HG03280 (cell line): ENCODE measurements at regions not wholly inside any gene's neighbourhood (a gene's known extent, or its start where the extent isn't known, plus 50 kb on each side); places are given as distances from the start of the nearest gene placed in this dataset.

Experiments used
- ATAC-seq: cut with Tn5 transposase; IDR thresholded peaks from one replicate; pipeline ENCODE4 v1.9.1; 2021; ENCODE audit warnings: mild to moderate bottlenecking, moderate library complexity; ENCODE audit not compliant: unreplicated experiment

DNA sequence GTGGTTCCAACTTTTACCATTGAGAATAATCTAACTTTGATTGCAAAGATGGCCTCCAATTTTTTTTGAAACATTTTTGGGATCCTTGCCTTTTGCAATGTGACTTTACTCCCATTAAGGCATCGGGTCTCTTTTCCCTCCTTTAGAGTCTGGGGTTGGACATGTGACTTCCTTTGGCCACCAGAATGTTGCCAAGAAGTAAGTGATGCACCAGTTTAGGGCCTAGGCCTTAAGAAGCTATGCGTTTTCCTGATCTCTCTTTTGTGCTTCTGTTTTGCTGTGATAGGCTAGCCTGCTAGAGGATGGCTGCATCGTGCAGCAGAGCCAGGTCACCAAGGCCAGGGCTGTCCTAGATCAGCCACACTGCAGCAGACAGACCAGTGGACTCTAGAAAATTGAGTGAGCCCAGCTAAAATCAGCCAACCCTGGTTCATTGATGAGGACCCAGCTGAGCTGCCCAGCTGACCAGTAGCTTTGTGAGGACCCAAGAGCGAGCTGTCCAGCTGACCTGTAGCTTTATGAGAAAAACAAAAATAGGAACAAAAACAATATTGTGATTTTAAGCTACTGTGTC, 594.0 kb upstream of the JAG1 start:
- no peak for ATAC-seq

DNA sequence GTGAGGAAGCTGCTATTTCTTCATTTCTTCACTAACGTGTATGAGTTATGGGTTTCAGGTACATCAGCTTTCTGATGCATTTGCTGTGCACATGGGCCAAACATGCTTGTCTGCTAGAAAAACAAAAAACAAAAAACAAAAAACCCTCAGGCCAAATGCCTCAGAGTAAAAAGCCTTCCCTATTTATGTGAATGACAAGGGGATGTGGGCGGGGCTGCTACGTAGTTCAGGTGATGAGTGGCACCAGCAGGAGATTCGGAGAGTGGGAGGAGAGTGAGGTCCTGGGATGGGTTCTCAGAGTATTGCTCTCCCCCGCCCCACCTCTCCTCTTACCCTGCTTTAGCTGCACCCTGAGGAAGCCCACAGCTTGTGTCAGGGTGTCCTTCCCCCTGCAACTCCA, 596.8 kb upstream of the JAG1 start:
- ATAC-seq, result no peak

DNA sequence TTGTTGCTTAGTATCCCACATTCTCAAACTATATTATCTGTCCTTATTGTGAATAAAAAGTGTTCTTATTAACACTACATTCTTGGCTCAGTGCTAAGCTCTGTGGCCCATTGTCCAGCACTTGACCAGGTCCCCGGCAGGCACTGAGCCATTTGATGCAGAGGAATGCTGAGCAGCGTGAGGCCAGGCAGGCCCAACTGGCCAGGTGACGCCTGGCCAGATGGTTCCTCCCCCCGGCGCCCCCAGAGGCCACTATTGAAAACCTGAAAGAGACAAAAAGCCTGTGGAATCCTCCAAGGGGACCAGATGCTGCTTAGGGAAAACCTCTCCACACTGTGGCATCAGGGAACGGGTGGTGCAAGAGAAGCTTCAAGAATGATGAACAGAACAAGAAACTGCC, 597.5 kb upstream of the JAG1 start:
- no peak for ATAC-seq

DNA sequence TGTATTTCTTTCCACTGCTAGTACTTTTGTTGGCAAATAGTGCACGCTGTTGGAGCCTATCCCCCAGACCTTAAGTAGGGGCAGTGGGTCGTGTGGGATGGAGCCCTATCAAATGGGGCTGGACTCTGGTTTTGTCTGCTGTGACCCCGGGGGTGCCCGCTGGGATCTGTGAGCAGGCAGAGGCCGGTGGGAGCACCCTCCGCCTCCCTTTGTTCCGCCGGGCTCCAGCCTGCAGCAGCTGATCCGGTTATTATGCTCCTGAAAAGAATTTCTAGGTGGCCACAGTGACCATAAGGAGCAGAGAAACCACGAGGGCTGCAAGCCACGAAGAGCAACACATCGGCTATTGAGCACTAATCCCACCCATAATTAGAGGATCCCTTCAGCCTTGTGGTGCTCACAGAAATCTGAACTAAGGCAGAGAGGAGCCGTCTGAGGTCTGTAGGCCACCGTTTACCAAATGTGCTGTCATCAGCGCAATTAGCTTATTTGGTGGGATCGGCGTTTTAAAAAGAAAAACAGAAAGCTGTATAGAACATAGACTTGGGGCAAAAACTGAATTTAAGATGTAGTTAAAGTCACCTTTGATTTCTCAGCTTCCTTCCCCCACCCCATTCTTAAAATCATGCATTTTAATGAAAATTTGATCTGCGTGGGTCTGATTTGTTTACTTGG, 598.3 kb upstream of the JAG1 start:
- no peak for ATAC-seq

DNA sequence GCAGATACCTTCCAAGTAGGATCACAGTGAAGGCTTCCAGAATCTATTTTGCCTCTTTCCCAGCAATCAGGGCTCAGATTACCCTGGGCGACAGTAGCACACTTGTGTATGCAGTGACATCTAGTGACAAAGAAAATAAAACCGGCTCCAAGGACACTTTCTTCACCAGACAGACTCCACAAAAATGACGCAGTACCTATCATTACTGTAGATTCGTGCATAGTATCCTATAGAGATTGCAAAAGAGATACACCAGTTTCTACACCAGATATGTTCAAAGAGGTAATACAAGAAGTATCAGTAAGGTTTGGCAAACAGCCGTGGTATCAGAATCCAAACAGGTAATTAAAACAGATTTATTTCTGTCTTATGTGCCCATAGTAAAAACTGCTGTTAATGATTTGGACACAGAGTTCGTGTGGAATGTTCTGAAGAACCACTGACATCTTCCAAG, 600.4 kb upstream of the JAG1 start:
- no peak for ATAC-seq

DNA sequence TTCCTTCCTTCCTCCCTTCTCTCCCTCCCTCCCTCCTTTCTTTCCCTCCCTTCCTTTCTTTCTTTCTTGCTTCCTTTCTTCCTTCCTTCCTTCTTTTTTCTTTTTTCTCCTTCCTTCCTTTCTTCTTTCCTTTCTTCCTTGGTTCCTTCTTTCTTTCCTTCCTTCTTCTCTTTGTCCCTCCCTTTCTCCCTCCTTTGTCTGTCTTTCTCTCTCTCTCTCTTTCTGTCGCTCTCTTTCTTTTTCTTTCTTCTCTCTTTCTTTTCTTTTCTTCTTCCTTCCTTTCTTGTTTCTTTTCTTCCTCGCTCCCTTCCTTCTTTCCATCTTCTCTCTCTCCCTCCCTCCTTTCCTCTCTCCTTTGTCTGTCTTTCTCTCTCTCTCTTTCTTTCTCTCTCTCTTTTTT, 601.9 kb upstream of the JAG1 start:
- no peak for ATAC-seq

DNA sequence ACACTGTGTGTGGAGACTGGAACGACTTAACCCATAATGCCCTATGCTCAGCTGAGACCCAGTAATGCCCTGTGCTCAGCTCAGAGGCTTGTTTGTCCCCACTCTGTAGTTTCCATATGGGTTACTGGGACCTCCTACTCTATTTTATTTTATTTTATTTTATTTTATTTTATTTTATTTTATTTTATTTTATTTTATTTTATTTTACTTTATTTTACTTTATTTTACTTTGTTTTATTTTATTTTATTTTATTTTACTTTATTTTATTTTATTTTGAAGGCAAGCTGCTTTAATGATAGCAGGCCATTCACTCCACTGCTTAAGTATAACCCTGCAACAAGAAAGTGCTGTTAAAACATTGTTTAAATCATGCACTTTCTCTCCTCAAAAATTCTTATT, 603.4 kb upstream of the JAG1 start:
- no peak for ATAC-seq

DNA sequence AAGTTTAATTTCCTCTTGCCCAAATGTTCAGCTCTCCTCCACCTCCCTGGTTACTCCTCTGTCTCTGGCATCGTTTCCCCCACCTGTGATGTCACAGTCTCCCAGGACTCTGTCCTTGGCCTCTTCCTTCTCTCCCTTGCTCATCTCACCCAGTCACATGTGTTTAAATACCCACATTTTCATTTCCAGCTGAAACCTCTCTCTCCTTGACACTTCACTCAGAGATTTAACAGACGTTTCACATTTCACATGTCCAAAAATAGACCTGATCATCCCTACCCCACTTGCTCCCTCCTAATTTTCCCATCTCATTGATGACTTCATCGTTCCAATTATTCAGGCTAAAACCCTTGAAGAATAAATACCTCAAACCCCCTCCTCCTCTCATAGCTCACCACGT, 604.1 kb upstream of the JAG1 start:
- no peak for ATAC-seq

DNA sequence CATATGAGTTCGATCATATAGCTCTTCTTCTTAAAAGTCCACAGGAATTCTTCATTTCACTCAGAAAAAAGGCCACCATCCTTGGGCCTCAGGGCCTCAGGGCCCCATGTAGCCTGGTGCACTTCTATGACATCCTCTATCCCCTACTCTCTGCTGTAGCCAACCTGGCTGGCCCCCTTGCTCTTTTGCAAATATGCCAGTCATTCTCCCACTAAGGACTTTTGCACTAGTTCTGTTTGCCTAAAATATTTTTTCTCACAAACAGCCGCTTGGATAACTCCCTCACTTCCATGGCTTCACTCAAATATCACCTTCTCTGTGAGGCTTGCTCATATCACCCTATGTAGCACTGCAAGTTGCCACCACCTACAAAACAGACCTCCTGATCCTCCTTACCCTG, 604.7 kb upstream of the JAG1 start:
- ATAC-seq, result no peak

DNA sequence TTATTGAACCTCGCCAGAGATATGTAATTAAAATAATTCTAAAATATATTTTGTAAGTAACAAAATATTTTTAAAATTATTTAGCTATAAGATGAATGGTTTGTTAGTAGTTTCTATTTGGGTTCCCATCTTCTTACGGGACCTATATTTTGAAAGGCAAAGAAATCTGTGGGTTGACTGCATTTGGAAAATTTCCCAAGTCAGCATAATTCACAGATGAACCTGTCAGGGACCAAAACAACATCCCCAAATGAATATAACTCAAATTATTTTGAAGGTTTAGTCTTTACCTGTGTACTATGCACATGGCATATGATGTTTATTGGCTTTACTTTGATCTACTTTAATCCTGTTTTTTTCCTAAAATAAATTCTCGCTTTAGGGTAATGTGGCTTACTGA, 607.4 kb upstream of the JAG1 start:
- ATAC-seq, result no peak

DNA sequence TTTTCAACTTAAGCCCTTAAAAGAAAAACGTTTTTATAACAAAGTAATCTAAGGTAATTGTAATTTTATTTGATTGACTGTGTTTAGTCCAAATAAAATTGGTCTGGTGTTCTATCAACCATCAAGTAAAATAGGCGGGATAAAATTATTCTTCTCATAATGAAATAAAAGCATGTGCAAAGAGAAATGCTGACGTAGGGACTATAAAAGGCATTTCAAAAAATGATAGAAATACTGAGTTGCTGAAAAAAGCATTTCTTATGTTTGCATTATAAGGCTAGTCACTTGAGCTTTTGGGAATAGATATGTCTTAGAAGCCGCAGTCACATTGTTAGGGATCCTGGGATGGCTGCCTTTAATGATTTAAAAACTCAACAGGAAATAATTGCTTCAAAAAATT, 608.0 kb upstream of the JAG1 start:
- no peak for ATAC-seq

DNA sequence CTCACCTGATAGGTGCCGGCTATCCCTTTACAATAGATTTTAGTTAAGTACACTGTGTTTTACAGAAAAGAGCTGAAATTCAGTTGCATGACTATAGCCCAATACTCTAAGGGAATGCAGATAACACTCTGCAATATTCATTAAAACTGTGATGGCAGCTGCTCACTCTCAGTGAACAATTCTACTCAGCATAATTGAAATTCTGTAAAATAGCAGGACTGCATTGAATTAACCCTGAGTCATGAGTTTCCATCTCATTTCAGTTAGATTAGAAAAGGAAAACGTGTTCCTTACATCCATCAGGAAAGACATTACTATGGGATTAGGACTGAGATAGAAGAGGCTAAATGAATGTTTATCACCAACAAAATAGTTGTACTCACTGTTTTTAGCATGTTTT, 613.3 kb upstream of the JAG1 start:
- no peak for ATAC-seq

DNA sequence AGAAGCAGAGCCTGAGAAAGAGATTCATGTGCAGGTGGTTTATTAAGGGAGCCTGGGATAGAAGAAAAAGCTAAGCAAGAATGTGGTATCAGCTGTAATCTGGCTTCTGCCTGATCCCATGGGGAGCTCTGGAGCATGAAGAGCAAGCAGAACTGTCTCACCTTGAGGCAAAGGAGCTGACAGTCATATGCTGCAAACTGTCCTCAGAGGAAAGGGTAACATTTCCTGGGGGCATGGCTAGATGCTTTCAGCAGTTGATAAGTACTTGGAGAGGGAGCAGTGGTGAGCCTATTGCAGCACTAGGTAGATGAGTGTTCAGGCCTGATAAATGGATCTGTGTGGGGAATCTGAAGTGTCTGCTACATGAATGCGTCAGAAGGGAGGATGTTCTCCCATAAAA, 621.5 kb upstream of the BTBD3 start:
- ATAC-seq, result no peak

DNA sequence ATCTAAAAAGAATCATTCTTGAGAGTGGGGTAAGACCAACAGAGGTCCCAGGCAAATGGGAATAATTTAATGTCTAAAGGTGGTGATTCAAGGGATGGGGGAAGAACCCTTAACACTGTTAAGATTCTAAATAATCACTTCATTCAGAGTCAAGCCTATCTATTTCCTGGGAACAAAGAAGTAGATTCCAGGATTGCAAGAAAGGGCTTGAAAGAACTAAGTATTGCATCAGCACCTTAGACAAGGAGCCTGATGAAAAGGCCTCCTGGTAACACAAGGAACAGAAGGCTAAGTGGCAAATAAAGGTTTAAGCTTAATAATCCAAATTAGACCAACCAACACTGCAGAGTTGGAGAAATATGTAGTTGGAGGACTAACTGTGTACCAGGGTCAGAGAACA, 620.7 kb upstream of the BTBD3 start:
- no peak for ATAC-seq

DNA sequence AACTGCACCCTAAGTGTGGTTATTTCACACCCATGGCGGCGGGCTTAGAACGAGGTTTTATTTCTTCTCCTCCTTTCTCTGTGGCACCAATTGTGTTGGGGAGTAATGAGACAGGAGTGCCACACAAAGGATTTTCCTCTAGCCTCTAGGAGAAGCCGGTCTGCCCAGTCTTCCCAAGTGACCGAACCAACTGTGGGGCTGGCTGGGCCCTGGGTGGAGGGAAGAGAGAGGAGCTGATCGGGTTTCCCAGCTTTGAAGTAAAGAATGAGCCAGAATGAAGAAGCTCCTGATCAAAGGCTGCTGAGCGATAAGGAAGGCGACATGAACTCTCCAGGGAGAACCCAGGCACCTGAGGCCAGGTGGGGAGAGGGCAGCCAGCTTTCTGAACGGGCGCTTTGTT, 616.0 kb upstream of the BTBD3 start:
- ATAC-seq, result no peak

DNA sequence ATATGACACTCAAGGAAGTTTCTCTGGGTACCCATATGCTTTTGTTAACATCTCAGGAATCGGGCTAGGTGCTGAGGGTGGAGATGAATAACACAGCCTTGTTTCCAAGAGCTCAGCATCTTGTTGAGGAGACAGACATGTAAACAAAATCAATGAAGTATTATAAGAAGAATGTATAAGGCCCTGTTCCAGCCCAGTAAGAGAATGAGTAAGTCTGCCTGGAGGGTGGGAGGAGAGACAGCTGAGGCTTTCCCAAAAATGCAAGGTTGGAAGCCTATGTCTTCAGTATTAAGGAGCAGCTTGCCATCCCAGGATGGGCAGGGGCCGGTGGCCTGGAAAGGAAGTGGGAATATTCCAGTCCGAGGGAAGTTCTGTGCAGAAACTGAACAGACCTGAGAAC, 615.3 kb upstream of the BTBD3 start:
- no peak for ATAC-seq

DNA sequence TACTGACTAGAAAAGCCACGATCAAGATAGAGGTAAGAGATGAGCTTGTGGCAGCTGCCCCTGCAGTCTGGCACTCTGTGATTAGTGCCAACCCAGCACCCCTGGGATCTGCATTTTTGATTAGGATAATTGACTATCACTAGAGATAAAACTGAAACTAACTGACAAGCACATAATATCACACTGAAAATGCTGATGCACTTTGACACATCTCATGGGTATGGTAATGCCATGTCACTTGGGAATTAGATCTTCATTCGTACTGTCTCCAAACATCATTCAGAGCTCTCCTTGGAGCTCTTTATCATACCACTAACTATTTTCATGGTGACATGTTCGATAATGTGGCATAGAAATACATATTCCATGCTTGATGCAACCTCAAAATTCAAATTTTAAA, 612.9 kb upstream of the BTBD3 start:
- no peak for ATAC-seq

DNA sequence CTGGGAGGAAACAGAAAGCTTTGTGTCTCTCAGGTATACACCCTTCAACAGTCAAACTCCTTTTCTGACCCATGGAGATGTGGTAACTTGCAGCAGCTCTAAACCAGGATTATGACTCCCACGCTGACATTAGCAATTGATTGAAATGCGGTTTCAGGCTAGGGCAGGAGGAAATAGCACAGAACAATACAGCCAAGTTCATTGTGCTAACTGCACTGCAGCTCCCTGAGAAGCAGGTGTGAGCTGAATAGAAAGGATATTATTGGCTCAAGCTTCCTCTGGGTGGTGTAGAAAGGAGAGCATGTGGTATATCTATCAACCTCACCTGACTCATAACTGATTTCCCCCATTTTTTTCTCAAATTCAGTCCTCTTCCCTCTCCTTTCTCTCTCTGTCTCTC, 612.3 kb upstream of the BTBD3 start:
- no peak for ATAC-seq

DNA sequence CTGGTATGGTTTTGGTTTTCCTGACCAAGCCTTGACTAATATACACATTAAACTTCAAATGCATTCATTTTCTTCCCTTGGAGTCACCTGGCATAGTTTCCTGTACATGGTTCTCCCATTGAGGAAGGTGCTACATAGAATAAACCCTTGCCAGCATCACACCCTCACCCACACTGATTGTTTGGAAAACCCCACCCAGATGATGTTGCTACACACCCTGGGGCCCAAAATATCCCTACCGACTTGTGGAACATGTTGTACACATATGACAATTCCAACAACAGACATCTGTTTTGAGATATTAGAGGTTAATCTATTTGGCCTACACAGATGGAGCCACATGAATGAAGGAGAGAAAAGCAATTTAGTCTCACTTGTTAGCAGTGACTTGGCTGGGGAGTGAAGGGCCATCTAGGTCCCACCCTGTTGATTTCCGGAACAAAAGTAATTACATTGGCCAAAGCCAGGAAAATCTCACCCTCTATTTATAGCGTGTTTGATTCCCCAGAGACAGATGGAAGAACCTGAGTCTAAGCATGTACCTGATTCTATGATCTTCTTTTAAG, 606.0 kb upstream of the BTBD3 start:
- no peak for ATAC-seq

DNA sequence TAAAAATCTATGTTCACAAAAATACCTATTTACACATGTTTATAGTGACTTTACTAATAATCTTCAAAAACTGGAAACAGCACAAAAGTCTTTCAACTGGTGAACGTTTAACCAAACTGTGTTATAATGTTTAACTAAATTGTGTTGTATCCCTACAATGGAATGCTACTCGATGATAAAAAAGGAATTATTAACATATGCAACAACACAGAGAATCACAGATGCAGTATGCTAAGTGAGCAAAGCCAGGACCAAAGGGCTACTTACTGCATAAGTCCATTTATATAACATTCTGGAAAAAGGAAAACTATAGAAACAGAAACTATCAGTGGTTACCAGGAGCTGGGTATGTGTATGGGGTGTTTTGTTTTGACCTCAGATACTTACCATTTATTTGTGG, 602.2 kb upstream of the BTBD3 start:
- no peak for ATAC-seq

DNA sequence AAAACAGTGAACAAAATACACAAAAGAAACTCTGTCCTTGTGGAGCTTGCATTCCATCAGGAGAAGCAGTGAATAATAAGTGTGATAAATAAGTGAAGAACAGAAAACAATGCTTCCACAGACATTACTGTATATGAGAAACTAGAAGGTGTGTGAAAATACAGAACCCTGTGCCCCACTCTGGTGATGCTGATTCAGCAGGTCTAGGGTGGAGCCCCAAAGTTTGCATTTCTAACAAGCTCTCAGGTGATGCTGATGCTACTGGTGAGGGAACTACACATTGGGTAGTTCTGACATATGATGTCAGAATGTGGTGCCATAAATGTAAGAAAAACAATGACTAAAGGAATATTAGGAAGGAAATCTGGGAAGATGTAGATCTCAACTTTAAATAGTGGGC, 601.4 kb upstream of the BTBD3 start:
- ATAC-seq, result no peak

DNA sequence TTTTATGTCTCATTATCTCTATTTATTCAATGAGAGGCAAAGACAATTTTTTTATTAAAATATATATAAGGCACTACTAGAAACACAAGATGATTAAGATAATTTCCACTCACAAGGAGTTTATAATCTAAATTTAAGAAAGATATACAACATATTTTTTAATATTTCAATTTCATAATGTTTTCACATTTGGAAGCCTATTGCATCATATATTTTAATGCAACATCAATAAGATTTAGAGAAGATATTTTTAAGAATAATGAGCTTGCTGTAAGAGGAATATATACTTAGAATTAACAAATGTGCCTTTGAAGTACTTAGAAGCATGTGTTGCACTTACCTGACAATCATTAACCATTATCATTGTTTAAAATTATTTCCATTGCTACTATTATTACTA, 597.7 kb upstream of the BTBD3 start:
- no peak for ATAC-seq

DNA sequence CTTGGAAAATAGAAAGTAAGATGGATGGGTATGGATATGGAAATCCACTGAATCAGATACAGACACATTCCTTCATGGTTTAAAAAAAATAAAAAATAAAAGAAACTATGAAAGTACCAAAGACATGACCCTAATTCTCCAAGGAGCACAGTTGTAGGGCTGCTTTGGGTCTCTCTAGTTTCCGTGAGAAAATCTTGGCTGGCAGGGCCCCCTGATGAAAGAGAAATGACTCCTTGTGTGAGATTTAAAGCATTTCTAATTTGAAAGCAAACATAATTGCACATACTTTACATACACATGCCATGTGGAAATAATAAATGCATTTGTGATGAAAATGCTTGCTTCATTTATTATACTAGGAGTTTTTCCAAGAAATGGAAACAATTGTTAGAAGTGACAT, 593.9 kb upstream of the BTBD3 start:
- ATAC-seq, result no peak
